ENCODE measurements at regions not wholly inside any gene's neighbourhood (a gene's known extent, or its start where the extent isn't known, plus 50 kb on each side); places are given as distances from the start of the nearest gene placed in this dataset.

DNA sequence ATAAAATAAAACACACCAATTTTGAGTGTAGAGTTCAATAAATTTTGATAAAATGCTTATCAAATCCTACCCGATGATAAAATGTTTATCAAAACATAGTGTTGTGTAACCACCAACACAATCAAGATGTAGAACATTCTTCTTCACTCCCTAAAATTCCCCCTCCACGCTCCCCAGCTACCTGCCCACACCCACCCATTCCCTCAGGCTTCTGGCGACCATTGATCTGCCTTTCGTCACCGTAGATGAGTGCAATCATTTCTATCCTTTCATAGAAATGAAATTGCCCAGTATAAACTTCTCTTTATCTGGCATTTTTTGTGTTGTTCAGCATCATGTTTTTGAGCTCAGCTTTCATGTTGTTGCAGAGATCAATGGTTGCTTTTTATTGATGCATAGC lies 90.7 kb upstream of the TBX3 start:
- Histone ChIP-seq H3K27me3 (ENCODE audit: insufficient read depth, low read length) (peaks cover 6% of the 10 kb centered on the region; the same call in 1 of the 2 replicates), H3K4me3 (ENCODE audit: low read length) (no peak overlapping the region), H3K4me1 (ENCODE audit: insufficient read depth, low read length) (no peaks in the 10 kb centered on the region), H3K36me3 (ENCODE audit: insufficient read depth, low read depth, low read length) (no peaks in the 10 kb centered on the region), H3K9ac (ENCODE audit: low read depth, low read length) (no peak overlapping the region), H3K9me3 (ENCODE audit: insufficient read depth, low read depth, low read length) (no peaks in the 10 kb centered on the region), H3K27ac (ENCODE audit: low read length) (no peak overlapping the region)

DNA sequence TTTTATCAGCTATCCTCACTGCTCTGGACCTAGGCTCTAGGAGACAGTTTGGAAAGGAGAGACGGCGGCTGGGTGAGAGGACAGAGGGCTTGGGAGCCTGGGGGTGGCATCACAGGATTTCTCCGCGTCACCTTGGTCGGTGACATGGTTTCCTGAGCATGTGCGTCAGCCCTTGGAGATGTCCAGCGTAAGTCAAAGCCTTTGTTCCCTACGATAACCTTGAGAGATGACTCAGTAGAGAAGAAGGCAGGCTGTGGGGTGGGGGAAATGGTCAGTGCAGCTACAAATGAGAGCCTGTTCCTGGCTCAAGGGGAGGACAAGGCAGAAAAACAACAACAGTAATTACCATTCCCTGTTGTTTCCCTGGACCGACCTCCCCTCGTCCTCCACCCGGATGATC lies 90.2 kb upstream of the TBX3 start:
- no peaks in the 10 kb centered on the region for H3K36me3 ChIP-seq (ENCODE audit: insufficient read depth, low read depth, low read length)
- no peak overlapping the region for H3K4me3 ChIP-seq (ENCODE audit: low read length)
- no peak overlapping the region for H3K9ac ChIP-seq (ENCODE audit: low read depth, low read length)
- H3K27ac ChIP-seq (ENCODE audit: low read length) = no peak overlapping the region
- H3K4me1 ChIP-seq (ENCODE audit: insufficient read depth, low read length) = no peaks in the 10 kb centered on the region
- H3K9me3 ChIP-seq (ENCODE audit: insufficient read depth, low read depth, low read length) = no peaks in the 10 kb centered on the region
- 0 out of 2 replicates have a peak, but pooled peaks cover 2% of the 10 kb centered on the region for H3K27me3 ChIP-seq (ENCODE audit: insufficient read depth, low read length)

DNA sequence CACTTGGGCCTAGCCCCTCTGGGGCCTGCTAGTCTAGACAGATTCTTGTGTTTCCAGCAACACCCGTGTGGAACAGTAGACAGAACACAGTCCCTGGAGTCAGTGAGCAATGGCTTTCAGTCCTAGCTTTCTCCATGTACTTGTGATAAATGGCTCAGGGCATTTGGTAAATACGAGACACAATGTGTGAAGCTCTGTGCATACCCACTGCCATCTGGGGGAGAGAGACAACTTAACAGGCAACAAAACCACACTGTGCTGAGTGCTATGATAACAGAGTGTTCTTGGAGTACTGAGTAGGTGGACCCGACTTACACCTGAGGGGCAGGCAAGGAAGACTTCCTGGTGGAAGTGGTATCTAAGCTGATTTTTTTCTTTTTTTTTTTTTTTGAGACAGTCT lies 86.3 kb upstream of the TBX3 start:
- Histone ChIP-seq H3K27ac (ENCODE audit: low read length) (no peak overlapping the region), H3K9ac (ENCODE audit: low read depth, low read length) (no peak overlapping the region), H3K4me3 (ENCODE audit: low read length) (no peak overlapping the region), H3K4me1 (ENCODE audit: insufficient read depth, low read length) (no peaks in the 10 kb centered on the region), H3K27me3 (ENCODE audit: insufficient read depth, low read length) (no peaks in the 10 kb centered on the region), H3K9me3 (ENCODE audit: insufficient read depth, low read depth, low read length) (no peaks in the 10 kb centered on the region), H3K36me3 (ENCODE audit: insufficient read depth, low read depth, low read length) (no peaks in the 10 kb centered on the region)

DNA sequence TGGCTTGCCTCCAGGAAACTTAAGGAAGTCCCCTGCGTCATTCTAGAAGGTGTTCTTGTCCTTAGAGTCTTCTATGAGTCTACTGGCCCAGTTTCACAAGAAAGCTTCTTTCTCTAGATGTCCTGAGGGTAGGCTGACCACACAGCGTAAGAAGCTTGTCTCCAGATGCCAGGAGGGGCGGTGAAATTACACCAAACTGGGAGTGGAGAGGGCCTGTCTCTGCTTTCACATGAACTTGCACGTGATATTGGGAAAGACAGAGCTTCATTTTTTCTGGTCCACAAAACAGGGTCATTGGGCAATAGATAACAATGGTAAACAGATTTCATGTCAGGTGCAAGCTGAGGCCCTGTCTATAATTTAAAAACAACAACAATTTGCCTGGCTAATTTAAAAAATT lies 85.7 kb upstream of the TBX3 start:
- no peaks in the 10 kb centered on the region for H3K36me3 ChIP-seq (ENCODE audit: insufficient read depth, low read depth, low read length)
- no peaks in the 10 kb centered on the region for H3K27me3 ChIP-seq (ENCODE audit: insufficient read depth, low read length)
- H3K9me3 ChIP-seq (ENCODE audit: insufficient read depth, low read depth, low read length) = no peaks in the 10 kb centered on the region
- no peak overlapping the region for H3K4me3 ChIP-seq (ENCODE audit: low read length)
- H3K27ac ChIP-seq (ENCODE audit: low read length) = no peak overlapping the region
- no peaks in the 10 kb centered on the region for H3K4me1 ChIP-seq (ENCODE audit: insufficient read depth, low read length)
- H3K9ac ChIP-seq (ENCODE audit: low read depth, low read length) = no peak overlapping the region

DNA sequence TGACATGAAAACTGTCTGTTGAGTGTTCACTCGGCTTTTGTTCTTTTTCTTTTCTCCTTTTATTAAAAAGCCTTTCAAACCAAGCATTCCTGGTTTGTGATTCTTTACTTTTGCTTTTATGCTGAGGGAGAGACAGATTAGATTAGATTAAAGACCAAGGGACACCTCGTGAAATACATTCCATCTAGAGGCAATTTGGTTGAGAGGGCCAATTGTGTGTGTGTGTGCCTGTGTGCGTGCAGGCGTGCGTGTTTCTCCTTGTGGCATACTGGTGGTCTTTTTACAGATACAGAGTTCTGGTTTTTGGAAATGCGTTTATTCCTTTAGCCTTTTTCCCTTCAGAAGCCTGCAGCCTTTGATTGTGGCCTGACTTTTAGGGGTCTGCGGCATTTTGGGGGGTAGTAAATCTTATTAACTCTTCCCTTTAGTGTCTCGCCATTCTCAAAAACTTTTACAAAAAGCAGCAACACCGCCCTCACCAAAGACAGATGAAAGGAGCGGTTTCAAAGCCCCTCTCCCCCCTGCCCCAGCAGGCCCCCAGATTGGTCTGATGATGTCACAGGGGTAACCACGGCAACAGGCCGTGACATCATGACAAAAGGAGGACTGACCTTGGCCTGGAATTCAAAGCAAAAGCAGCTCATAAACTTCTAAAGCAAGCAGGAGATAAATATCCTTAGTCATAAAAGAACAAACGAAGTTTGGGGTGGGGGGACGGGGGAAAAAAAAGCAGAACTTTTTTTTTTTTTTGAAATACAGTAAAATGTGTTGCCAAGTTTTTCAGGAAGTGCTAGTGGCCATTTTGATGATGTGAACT lies 84.1 kb upstream of the TBX3 start:
- Histone ChIP-seq H3K36me3 (ENCODE audit: insufficient read depth, low read depth, low read length) (no peaks in the 10 kb centered on the region), H3K9ac (ENCODE audit: low read depth, low read length) (no peak overlapping the region), H3K4me1 (ENCODE audit: insufficient read depth, low read length) (no peaks in the 10 kb centered on the region), H3K9me3 (ENCODE audit: insufficient read depth, low read depth, low read length) (no peaks in the 10 kb centered on the region), H3K27me3 (ENCODE audit: insufficient read depth, low read length) (no peaks in the 10 kb centered on the region), H3K4me3 (ENCODE audit: low read length) (no peak overlapping the region), H3K27ac (ENCODE audit: low read length) (no peak overlapping the region)

DNA sequence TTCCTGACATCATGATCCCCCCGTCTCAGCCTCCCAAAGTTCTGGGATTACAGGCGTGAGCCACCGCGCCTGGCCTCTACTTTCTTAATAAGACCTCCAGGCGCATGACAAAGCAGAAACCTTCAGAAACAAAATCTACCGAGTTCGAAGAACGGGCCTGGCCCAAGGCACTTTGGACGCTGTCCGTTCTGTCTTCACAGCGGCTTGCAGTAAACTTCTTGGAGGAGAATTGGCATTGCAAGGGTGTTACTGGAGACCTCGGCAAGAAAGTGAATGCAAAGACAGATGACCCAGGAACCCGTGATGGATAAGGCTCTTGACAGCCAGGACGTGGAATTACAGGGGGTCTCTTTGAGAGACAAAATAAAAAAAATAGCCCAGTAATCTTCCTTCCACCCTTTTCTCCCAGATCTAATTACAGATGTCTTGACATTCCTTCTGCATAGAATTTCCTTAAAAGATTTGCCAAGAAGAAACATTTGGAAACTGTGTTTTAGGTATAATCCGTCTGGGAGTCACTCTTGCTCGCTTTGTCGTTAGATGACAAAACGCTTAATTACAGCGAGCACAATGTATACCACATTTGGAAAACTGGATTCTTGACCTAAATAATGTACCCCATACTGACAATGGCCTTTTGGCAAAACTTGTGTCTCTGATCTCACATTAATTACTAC lies 83.2 kb upstream of the TBX3 start:
- Histone ChIP-seq H3K36me3 (ENCODE audit: insufficient read depth, low read depth, low read length) (no peaks in the 10 kb centered on the region), H3K9ac (ENCODE audit: low read depth, low read length) (no peak overlapping the region), H3K4me1 (ENCODE audit: insufficient read depth, low read length) (no peaks in the 10 kb centered on the region), H3K9me3 (ENCODE audit: insufficient read depth, low read depth, low read length) (no peaks in the 10 kb centered on the region), H3K27me3 (ENCODE audit: insufficient read depth, low read length) (no peaks in the 10 kb centered on the region), H3K27ac (ENCODE audit: low read length) (no peak overlapping the region), H3K4me3 (ENCODE audit: low read length) (no peak overlapping the region)

DNA sequence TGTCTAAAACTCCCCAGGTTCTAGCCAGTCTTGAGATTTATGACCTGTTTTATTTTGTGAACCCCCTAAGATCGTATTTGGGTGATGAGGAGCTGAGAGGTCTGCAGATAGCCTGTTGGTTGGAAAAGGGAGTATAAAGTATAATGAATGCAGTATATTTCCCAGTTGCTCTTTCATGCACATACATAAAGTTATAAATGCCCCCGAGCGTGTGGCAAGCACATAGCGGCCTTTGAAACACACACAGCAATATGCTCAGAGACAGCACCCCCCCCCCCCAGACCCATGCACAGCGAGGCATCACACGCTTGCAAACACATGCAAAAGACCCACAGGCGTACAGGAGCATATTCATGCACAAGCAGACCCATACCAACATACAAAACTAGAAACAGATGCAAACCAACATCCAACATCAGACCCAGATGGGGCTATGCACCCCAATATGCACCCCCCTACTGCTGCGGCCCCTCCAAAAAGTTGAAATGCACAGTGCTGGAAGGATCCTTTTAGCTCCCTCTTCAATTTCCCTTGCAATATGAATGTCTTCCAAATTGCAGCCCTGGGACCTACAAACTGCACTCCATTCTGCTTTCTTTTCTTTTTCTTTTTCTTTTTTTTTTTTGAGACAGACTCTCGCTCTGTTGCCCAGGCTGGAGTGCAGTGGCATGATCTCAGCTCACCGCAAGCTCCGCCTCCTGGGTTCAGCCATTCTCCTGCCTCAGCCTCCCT lies 82.2 kb upstream of the TBX3 start:
- H3K4me1 ChIP-seq (ENCODE audit: insufficient read depth, low read length) = no peaks in the 10 kb centered on the region
- H3K4me3 ChIP-seq (ENCODE audit: low read length) = no peak overlapping the region
- no peak overlapping the region for H3K27ac ChIP-seq (ENCODE audit: low read length)
- no peaks in the 10 kb centered on the region for H3K9me3 ChIP-seq (ENCODE audit: insufficient read depth, low read depth, low read length)
- H3K27me3 ChIP-seq (ENCODE audit: insufficient read depth, low read length) = no peaks in the 10 kb centered on the region
- no peak overlapping the region for H3K9ac ChIP-seq (ENCODE audit: low read depth, low read length)
- H3K36me3 ChIP-seq (ENCODE audit: insufficient read depth, low read depth, low read length) = no peaks in the 10 kb centered on the region

DNA sequence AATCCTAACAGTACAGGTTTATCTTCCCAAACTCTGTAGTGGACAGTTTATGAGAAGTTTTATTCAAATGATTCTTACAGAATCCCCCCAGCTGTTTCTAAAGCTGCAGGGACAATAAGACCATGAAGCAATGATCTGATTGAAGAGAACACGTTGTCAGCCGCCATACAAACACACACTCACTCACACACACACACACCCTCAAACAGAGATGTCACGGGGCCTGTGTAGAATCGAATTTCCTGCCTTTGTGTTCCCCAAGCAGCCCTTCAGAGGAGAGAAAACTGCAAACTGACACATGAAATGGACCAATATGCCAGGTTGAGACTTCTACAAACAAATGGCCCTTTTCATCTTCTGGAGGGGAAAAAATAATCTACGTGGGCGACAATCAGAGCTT lies 80.5 kb upstream of the TBX3 start:
- H3K9ac ChIP-seq (ENCODE audit: low read depth, low read length) = no peak overlapping the region
- H3K27me3 ChIP-seq (ENCODE audit: insufficient read depth, low read length) = no peaks in the 10 kb centered on the region
- no peaks in the 10 kb centered on the region for H3K4me1 ChIP-seq (ENCODE audit: insufficient read depth, low read length)
- no peaks in the 10 kb centered on the region for H3K36me3 ChIP-seq (ENCODE audit: insufficient read depth, low read depth, low read length)
- no peak overlapping the region for H3K4me3 ChIP-seq (ENCODE audit: low read length)
- no peak overlapping the region for H3K27ac ChIP-seq (ENCODE audit: low read length)
- no peaks in the 10 kb centered on the region for H3K9me3 ChIP-seq (ENCODE audit: insufficient read depth, low read depth, low read length)

DNA sequence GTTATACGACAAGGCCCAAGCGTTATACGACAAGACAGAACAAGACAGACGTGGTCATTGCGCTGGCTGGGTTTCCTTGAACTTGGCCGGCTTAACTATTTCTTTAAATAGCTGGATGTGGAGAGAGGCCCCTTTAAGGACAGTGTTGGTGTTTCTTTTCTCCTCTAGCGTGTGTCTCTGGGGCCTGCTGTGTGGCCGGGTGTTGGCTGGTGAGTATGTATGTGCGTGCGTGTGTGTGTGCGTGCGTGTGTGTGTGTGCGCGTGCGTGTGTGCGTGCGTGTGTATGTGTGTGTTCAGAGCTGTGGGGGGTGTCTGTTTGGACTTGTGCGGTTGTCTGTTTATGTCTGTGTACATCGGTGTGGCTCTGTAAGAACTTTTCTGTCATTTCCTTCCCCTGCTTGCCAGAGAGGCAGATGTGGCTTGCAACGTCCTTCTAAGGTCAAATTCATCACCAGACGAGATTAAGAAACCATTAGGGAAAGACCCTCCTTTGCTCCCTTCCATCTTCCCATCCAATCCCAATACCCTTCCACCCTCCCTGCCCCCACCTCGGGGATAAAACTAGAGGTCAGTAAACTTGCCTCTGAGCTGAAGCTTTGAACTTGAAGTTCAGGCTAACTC lies 78.6 kb upstream of the TBX3 start:
- Histone ChIP-seq H3K4me3 (ENCODE audit: low read length) (no peak overlapping the region), H3K36me3 (ENCODE audit: insufficient read depth, low read depth, low read length) (no peaks in the 10 kb centered on the region), H3K27me3 (ENCODE audit: insufficient read depth, low read length) (no peaks in the 10 kb centered on the region), H3K27ac (ENCODE audit: low read length) (no peak overlapping the region), H3K9ac (ENCODE audit: low read depth, low read length) (no peak overlapping the region), H3K4me1 (ENCODE audit: insufficient read depth, low read length) (no peaks in the 10 kb centered on the region), H3K9me3 (ENCODE audit: insufficient read depth, low read depth, low read length) (no peaks in the 10 kb centered on the region)

DNA sequence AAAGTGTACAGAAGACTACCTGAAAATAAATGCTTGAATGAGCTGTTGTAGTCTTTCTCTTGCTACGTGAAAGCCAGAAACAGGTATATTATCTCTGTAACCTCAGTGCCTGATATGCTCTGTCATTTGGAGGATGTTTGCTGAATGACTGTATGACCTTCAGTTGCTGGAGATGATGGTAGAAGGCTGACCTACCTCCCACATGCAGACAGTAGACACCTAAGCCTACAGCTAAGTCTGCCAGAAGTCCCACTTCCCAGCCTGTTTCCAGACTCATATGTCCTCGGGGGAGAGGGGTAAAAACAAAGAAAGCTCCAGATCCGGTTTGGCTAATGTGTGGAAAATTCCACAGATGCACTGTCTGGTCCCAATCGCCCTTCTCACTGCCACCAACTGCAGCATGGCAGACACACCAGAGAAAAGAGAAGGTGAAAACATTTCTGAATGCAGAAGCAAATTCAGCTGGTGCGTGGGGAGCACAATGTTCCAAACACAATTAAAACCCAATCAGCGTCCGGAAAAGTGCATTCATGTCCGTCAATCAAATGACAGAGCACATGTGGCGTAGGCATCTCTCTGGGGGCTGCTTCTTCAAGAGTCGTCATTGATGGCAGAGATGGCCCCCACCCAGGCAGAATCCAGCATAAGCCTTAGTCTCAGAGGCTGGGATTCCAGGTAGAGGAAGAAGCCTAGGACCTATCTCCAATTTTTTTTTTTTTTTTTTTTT lies 76.3 kb upstream of the TBX3 start:
- H3K9me3 ChIP-seq (ENCODE audit: insufficient read depth, low read depth, low read length) = no peaks in the 10 kb centered on the region
- H3K4me1 ChIP-seq (ENCODE audit: insufficient read depth, low read length) = no peaks in the 10 kb centered on the region
- no peak overlapping the region for H3K27ac ChIP-seq (ENCODE audit: low read length)
- H3K27me3 ChIP-seq (ENCODE audit: insufficient read depth, low read length) = no peaks in the 10 kb centered on the region
- H3K36me3 ChIP-seq (ENCODE audit: insufficient read depth, low read depth, low read length) = no peaks in the 10 kb centered on the region
- no peak overlapping the region for H3K4me3 ChIP-seq (ENCODE audit: low read length)
- no peak overlapping the region for H3K9ac ChIP-seq (ENCODE audit: low read depth, low read length)

DNA sequence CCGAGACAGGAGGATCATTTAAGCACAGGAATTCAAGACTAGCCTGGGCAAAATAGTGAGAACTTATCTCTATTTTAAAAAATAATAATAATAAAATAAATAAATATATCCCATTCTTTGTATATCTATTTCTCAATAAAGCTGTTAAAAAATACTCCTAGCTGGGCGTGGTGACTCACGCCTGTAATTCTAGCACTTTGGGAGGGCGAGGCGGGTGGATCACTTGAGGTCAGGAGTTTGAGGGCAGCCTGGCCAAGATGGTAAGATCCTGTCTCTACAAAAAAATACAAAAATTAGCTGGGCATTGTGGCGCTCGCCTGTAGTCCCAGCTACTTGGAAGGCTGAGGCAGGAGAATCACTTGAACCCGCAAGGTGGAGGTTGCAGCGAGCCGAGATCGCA lies 75.7 kb upstream of the TBX3 start:
- Histone ChIP-seq H3K9me3 (ENCODE audit: insufficient read depth, low read depth, low read length) (no peaks in the 10 kb centered on the region), H3K36me3 (ENCODE audit: insufficient read depth, low read depth, low read length) (no peaks in the 10 kb centered on the region), H3K27ac (ENCODE audit: low read length) (no peak overlapping the region), H3K9ac (ENCODE audit: low read depth, low read length) (no peak overlapping the region), H3K4me1 (ENCODE audit: insufficient read depth, low read length) (no peaks in the 10 kb centered on the region), H3K27me3 (ENCODE audit: insufficient read depth, low read length) (no peaks in the 10 kb centered on the region), H3K4me3 (ENCODE audit: low read length) (no peak overlapping the region)

Measured in iPS-20b (cell line).